Fibroblast of skin of left quadriceps (primary cell): ENCODE measurements at regions not wholly inside any gene's neighbourhood (a gene's known extent, or its start where the extent isn't known, plus 50 kb on each side); places are given as distances from the start of the nearest gene placed in this dataset.
"Not testable (repeated sequence)": the region's sequence is repeated elsewhere in the genome, so short reads cannot be mapped to it uniquely, and the experiment has no call there.

Experiments
- DNase-seq, 2 experiments: peaks; one replicate each; pipeline ENCODE4 v3.0.0-alpha.2; 2013; ENCODE audit warnings: low read depth in 2 of 2

DNA sequence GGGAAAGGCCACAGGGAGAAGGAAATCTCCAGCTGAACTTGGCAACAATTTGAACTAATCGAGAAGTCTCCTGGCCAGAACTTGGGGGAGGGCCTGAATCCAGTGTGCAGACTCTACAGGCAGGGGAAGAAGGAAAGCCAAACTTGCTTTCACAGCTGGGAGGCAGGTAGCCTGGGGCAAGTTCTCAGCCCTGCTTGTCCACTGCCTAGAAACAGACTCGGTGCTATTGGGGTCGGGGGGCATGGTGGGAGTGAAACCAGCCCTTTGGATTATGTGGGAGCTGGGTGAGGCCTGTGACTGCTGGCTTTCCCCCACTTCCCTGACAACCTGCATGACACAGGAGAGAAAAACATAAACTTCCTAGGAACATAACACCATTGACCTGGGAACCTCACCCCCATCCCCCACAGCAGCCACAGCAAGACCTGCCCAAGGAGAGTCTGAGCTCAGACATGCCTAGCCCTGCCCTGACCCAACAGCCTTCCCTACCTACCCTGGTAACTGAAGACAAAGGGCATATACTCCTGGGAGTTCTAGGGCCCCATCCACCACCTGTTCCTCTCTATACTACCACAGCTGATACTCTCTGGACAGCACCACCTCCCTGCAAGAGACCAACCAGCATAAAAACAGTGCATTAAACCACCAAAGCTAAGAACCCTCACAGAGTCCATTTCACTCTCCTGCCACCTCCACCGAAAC lies 103.7 kb upstream of the MNS1 start:
- DNase-seq, result no peak

DNA sequence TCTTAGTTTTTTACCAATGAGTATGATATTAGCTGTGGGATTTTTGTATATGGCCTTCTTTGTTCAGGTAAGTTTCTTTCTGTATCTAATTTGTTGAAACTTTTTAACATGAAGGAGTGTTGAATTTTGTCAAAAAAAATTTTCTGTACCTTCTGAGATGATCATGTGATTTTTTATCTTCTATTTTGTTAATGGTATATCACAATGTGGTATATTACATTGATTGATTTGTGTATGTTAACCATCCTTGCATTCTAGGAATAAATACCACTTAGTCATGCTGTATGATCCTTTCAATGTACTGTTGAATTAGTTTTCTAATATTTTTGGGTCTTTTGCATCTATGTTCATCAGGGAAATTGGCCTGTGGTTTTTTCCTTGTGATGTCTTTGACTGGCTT lies 92.5 kb upstream of the MNS1 start:
- no peak for DNase-seq

DNA sequence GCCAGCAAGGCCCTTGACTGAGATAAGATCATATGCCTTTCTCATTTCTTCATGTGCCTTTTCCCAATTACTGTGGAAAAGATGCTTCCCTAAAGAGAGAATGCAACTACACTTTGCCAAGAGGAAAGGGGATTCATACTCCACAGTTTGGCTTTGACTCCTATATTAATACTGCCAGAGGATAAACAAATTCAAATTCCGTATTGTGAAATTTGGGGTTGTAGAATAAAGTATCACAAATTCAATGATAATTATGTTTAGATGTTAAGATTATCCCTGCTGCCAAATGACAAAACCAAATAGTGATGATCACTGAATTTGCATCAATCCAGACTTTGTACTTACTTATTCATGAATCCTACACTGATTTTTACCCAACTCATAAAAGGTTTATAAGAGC lies 88.5 kb upstream of the MNS1 start:
- DNase-seq, result no peak

DNA sequence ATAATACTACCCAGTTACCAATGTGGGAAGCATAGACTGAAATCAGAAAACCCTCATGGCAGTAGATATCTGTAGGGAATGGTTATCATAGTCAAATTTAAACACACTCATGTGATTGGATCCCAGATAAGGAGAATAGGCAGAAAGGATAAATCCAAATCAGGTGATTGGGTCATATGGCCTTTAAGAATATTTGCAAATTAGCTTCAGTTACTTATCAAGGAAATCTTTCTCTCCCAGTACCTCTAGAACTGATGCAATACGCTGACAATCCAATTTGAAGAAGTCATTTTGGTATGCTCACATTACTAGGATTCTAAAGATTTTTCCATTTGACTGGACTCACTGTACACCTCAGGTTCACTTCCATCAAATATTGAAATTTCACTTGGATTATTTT lies 87.7 kb upstream of the MNS1 start:
- no peak for DNase-seq

DNA sequence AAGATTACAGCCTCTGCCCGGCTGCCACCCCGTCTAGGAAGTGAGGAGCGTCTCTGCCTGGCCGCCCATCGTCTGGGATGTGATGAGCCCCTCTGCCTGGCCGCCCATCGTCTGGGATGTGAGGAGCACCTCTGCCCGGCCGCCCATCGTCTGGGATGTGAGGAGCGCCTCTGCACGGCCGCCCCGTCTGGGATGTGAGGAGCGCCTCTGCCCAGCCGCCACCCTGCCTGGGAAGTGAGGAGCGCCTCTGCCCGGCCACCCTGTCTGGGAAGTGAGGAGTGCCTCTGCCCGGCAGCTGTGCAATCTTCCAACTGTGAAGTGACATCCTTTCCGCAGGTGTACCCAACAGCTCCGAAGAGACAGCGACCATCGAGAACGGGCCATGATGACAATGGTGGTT lies 75.6 kb upstream of the MNS1 start:
- not testable (repeated sequence) for DNase-seq

DNA sequence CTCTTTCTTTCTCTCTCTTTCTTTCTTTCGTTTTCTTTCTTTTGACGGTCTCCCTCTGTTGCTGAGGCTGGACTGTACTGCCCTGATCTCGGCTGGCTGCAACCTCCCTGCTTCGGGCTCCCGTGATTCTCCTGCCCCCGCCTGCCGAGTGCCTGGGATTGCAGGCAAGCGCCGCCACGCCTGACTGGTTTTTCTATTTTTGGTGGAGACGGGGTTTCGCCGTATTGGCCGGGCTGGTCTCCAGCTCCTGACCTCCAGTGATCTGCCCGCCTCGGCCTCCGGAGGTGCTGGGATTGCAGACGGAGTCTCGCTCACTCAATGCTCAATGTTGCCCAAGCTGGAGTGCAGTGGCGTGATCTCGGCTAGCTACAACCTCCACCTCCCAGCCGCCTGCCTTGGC lies 75.2 kb upstream of the MNS1 start:
- DNase-seq, result not testable (repeated sequence)

DNA sequence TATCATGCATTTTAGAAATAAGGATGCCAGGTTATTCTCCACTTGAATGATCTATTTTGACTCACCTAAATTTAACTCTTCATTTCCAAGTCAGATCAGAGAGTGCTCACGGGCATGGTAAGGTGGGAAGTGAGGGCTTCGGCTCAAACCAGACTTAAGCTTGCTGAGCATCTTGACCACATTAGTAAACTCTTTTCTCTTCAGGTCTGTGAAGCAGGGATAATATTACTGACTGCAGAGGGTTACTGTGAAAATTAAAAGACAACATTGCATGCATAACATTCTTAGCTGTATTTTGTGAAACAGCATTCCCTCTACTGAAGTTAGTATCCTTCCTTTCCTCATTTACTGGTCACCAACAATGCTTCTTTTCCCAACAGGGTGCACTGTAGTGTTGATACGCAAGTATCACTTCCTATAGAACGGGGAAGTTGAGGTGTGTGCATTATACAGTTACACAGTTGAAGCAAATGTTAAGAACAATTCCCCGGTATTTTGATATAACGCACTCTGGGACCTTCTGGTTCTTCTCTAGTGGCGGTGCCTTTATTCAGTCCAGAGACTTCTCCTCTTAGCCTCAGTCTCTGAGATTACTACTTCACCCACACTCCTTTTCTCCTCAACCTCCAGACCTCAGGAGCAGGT lies 74.1 kb upstream of the MNS1 start:
- DNase-seq, result no peak

DNA sequence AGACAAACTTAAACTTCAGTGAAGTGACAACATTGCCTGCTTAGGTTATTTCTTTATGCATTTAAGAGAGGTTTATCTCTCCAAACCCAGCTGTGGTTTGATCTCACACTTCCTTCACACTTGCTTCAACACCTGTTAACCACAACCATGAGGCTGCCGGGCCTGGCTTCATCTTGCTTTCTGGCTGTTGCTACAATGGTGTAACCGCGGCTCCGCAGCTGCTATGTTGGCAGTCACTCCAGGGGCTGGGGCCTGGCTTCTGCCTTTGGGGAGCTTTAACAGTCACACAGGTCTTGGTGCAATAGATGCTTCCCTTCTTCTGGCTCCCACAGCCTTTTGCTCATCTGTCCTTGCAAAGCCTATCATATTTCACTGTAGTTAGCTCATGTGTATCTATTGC lies 72.9 kb upstream of the MNS1 start:
- DNase-seq, result no peak

DNA sequence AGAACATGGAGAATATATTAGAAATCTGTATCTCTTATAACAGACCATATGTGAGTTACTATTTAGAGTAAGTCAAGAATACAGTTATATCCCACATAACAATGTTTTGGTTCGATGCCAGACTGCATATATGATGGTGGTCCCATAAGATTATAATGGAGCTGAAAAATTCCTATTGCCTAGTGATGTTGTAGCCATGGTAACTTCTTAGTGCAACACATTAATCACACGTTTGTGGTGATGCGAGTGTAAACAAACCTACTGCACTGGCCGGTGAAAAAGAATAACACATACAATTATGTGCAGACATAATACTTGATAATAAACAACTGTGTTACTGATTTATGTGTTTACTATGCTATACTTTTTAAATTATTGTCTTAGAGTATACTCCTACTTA lies 69.8 kb upstream of the MNS1 start:
- no peak for DNase-seq

DNA sequence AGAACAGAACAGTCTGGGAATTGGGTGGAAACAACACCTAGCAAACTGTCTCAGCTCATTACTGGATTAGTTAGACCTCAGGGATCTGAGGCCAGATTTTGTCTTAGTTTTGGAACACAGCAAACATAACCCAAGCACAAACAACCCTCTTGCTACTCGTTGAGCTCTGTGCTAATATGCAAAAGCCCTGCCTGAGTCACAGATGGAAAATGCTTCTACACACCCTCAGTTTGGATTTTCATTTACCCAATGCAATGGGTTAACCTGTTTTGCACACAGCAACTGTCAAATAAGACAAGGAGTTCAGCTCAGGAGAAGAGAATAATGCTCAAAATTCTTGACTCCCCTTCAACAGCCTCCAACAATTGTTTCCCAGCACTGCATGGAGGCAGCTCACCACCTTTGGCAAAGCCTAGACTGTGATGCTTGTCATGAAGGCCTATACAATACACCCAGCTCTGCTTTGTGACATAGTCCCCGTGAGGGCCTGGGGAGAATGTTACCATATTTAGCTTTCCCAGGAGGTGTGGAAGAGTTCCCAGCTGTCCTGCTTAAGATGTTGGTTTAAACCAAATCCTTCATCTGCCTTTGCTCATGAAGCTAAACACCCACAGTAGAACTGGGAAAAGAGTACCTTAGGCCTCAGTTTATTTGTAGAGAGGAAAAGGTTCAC lies 68.9 kb upstream of the MNS1 start:
- no peak for DNase-seq

DNA sequence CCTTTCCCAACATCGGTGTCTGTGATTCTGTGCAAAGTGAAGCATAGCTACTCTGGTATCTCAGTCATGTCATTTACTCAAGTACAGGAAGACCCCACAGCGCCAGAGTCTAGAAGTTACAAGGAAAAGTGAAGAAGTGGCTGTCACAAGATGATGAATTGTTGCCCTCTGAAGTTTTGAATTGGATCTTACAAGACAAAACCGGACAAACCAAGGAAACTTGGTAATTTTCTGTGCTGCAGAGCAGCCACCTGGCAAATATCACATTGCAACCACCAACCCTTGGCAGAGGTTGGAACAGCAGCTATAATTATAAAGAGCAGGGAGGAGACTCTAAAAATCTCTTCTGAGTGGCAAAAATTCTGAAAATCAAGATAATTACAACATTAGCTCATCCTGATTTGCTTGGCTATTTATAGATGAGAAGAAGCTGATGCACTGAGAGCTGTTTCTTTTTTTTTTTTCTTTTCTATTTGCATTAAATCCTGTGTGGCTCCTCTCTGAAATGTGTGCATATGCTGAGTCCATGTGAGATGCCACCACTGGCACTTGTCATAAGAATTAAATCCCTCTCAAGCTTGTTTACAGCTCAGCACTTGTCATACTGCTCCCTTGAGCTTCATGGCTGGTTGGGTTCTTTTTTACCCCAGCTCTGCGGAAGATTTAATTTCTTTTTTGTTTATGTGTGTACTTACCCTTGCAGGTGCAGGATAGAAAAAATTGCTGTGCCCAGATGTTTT lies 68.0 kb upstream of the MNS1 start:
- no peak for DNase-seq

DNA sequence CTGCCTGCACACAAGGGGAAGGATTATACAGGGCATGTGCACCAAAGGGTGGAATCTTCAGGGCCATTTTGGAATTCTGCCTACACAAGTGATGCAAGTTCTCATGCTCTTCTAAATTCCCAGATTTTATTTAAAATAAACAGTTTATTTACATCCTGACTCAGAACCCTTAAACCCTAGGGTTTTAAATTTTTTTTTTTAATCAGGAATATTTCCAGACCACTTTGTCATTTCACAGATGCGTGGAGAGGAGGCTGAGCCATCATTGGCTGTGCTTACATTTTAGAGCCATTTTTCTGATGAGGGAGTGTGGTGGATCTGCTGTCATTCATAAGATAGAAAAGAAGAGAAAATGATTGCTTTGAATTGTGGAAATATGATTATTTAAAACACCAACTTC lies 65.2 kb upstream of the MNS1 start:
- DNase-seq, result no peak

DNA sequence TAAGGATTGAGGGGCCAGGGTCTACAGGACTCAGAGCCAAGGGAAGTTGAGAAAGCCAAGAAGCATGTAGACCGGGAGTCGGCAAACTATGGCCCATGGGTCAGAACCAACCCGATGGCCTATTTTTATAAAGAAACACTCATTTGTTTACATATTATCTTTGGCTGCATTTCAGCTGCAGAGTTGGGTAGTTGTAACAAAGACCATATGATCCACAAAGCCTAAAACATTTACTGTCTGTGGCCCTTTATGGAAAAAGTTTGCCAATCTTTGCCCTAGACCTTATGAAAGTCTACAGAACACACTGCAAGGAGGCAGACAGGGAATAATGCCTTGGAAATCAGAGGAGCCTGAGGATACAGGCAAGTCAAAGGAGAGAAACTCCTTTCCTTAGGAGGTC lies 63.2 kb upstream of the MNS1 start:
- no peak for DNase-seq

DNA sequence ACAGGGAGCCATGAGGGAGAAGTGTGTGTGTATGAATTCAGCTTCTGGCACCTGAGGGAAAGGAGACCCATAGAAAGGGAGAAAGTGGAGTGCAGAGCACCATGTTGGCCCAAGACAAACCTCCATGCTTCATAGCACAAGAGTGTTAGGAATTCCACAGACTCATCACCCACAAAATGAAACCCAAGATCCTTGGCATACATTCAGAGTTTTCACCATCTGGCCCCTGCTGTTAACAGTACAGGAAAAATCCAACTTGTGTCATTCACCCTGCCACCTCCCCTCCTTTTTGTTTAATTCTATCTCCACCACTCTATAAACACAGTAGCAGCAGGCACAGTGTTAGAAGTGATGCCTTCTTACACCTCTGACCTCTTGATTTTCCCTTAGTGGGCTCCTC lies 60.0 kb upstream of the MNS1 start:
- peak; percentile 32 to 33 for DNase-seq

DNA sequence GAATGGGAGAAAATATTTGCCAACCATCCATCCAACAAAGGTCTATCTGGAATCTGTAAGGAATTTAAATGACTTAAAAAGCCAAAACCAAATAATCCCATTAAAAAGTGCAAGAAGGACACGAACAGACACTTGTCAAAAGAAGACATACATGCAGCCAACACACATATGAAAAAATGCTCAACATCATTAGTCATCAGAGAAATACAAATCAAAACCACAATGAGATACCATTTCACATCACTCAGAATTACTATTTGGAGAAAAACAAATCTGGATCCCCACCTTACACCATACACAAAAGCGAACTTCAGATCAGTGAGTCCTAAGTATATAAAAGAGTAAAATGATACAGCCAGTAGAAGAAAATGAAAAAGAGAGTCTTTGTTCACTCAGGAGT lies 58.6 kb upstream of the MNS1 start:
- peak; percentile 1 to 3 for DNase-seq

DNA sequence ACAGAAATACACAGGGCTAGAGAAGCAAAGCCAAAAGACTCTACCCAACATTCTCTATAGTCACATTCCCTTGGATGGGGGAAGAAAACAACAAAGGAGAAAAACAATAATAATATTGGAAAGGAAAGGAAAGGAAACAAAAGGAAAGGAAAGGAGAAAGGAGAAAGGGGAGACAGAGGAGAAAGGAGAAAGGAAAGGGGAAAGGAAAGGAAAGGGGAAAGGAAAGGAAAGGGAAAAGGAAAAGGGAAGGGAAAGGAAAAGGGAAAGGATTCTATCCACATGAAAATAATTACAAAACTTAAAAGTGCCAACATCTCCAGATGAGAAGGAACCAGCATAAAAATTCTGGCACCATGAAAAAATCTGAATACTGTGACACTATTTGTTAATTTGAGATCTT lies 54.1 kb upstream of the MNS1 start:
- no peak for DNase-seq
